ENCODE measurements at regions not wholly inside any gene's neighbourhood (a gene's known extent, or its start where the extent isn't known, plus 50 kb on each side); places are given as distances from the start of the nearest gene placed in this dataset.

GRCh38 chr7:54326592-54327167, 215.5 kb upstream of the VSTM2A start:
- TF ChIP-seq RFX5 (IDR thresholded peaks at IDR 0.05) (no peak), REST (IDR thresholded peaks at IDR 0.05) (no peak), RAD21 (conservative IDR thresholded peaks at IDR 0.05 in 1 of 2, IDR thresholded peaks at IDR 0.05 in 1 of 2) (no peak), SREBF2 (IDR thresholded peaks at IDR 0.05) (no peak), USF2 (IDR thresholded peaks at IDR 0.05) (no peak), HOXA7 (CRISPR knock-in tag; IDR thresholded peaks at IDR 0.05) (no peak), ELK1 (IDR thresholded peaks at IDR 0.05; ENCODE audit: low read depth, low read length) (no peak), POLR2A (IDR thresholded peaks at IDR 0.05; ENCODE audit: low read length) (no peak), EHMT2 (IDR thresholded peaks at IDR 0.05; ENCODE audit: low read depth) (no peak), BHLHE40 (IDR thresholded peaks at IDR 0.05; ENCODE audit: low read depth, low read length) (no peak), NR3C1 (IDR thresholded peaks at IDR 0.05) (no peak), HEYL (CRISPR knock-in tag; IDR thresholded peaks at IDR 0.05) (no peak), BCL3 (IDR thresholded peaks at IDR 0.05) (no peak), FOSL2 (IDR thresholded peaks at IDR 0.05) (no peak), FOSL2 (CRISPR knock-in tag; IDR thresholded peaks at IDR 0.05) (no peak), FOXS1 (CRISPR knock-in tag; IDR thresholded peaks at IDR 0.05) (no peak), RNF2 (IDR thresholded peaks at IDR 0.05; ENCODE audit: borderline replicate concordance, low read depth) (no peak), HES2 (IDR thresholded peaks at IDR 0.05) (no peak)
- Histone ChIP-seq H3K27ac (no peak overlapping the region), H3K4me1 (no peaks in the 10 kb centered on the region), H3K4me2 (no peak overlapping the region), H3K4me3 (no peak overlapping the region), H3K9me3 (no peaks in the 10 kb centered on the region)
- ChIA-PET POLR2A (no interaction called here), CTCF (no interaction called here)
- ATAC-seq (no peak), DNase-seq (ENCODE audit: low read depth in 1 of 2, low spot score in 1 of 2) (no peak), FAIRE-seq (no peak)
- 4% methylated on average over 3 of the region's 3 CpGs for WGBS (ENCODE audit: missing lambda C conversion rate)

- Histone ChIP-seq H3K27ac (no peak overlapping the region), H3K4me3 (no peak overlapping the region), H3K4me2 (no peak overlapping the region), H3K4me1 (no peaks in the 10 kb centered on the region), H3K9me3 (no peaks in the 10 kb centered on the region)
- CTCF ChIA-PET = no interaction called here
- ATAC-seq (no peak), DNase-seq (ENCODE audit: low read depth in 1 of 2, low spot score in 1 of 2) (no peak), FAIRE-seq (no peak)
- 6% methylated on average over 4 of the region's 4 CpGs for WGBS (ENCODE audit: missing lambda C conversion rate)
- TF ChIP-seq FOSB (CRISPR knock-in tag; IDR thresholded peaks at IDR 0.05) (no peak), E2F6 (IDR thresholded peaks at IDR 0.05; ENCODE audit: borderline replicate concordance, low read depth) (no peak), HOXB5 (CRISPR knock-in tag; IDR thresholded peaks at IDR 0.05) (no peak), CTCF (IDR thresholded peaks at IDR 0.05) (no peak), SREBF2 (IDR thresholded peaks at IDR 0.05) (no peak), CEBPB (IDR thresholded peaks at IDR 0.05) (no peak), ZSCAN20 (CRISPR knock-in tag; IDR thresholded peaks at IDR 0.05) (no peak), MYC (IDR thresholded peaks at IDR 0.05; ENCODE audit: borderline replicate concordance, low read length) (no peak), HOXB13 (CRISPR knock-in tag; IDR thresholded peaks at IDR 0.05; ENCODE audit: low read depth) (no peak)
- POLR2A ChIA-PET = no interaction called here
These were observed 211.9 kb upstream of the VSTM2A start for GRCh38 chr7:54330216-54330800.
